LNCaP clone FGC (cell line): ENCODE measurements at regions not wholly inside any gene's neighbourhood (a gene's known extent, or its start where the extent isn't known, plus 50 kb on each side); places are given as distances from the start of the nearest gene placed in this dataset.

ENCODE experiments used
- DNase-seq: peaks from one replicate; pipeline ENCODE4 v3.0.0-alpha.2; 2011; ENCODE audit warnings: low read depth
- H3K4me3 ChIP-seq: 2 replicates; pipeline ENCODE4 v1.5.1; 2011; ENCODE audit warnings: mild to moderate bottlenecking, low read depth, low read length, control low read depth
- TF ChIP-seq, protein P1 (sequence below): IDR thresholded peaks from 2 replicates; pipeline ENCODE4 v1.5.1; 2012; ENCODE audit warnings: mild to moderate bottlenecking; ENCODE audit not compliant: control insufficient read depth, insufficient read depth; ENCODE audit errors: extremely low read depth

DNA sequence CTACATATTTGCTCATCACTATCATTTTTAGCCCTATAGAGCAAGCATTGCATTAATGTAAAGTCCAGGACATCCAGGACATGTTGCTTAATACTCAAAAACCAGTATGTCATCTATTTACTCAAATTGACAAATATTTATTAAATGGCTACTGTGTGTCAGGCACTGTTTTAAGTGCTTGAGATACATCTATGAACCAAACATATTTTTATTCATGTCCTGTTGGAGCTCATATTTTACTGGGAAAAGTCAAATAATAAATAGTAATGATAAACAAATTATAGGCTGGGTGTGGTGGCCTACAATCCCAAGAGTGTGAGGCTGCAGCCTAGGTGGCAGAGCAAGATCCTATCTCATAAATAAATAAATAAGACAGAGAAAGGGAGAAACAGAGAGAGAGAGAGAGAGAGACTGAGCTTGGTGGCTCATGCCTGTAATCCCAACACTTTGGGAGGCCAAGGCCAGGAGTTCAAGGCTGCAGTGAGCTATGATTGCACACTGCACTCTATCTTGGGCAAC, 227.9 kb downstream of the GJA1 start:
- H3K4me3 ChIP-seq: no peak overlapping the region
- TF ChIP-seq, protein P1, sequence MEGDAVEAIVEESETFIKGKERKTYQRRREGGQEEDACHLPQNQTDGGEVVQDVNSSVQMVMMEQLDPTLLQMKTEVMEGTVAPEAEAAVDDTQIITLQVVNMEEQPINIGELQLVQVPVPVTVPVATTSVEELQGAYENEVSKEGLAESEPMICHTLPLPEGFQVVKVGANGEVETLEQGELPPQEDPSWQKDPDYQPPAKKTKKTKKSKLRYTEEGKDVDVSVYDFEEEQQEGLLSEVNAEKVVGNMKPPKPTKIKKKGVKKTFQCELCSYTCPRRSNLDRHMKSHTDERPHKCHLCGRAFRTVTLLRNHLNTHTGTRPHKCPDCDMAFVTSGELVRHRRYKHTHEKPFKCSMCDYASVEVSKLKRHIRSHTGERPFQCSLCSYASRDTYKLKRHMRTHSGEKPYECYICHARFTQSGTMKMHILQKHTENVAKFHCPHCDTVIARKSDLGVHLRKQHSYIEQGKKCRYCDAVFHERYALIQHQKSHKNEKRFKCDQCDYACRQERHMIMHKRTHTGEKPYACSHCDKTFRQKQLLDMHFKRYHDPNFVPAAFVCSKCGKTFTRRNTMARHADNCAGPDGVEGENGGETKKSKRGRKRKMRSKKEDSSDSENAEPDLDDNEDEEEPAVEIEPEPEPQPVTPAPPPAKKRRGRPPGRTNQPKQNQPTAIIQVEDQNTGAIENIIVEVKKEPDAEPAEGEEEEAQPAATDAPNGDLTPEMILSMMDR: no peak
- peak; percentile 80 for DNase-seq

DNA sequence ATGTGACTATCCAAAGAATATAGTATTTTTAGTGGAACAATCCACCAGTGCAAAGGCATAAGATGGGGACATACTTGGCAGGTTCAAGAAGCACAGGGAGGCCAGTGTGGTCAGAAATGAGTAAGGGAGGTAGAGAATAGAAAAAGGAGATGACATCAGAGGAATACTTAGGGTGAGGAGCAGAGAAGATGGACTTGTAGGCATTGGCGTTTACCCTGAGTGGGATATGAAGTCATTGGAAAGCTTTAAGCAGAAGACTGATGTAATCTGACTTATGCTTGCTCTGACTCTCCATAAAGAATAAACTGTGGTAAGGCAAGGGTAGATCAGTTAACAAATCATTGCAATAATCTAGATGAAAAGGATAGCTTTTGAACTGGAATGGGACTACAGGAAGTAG, 228.7 kb downstream of the GJA1 start:
- no peak overlapping the region for H3K4me3 ChIP-seq
- DNase-seq: no peak
- TF ChIP-seq, protein P1: no peak

DNA sequence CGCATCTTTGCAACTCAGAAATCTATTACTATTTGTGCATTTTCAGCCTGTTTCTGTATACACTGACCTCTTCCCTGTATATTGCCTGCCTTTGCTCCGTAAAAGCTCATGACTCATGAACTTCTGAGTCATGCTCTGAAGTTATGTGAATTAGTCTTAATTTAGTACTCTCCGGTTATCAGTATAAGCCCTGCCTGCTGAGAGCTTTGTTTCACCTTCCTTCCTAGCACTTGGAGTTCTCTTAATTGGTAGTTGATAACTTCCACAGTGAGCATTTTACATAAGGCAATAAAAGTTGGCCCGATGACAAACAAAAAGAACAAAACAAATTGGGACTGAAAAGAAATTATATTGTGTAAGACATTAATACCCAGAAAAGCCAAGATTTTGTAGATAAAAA, 231.4 kb downstream of the GJA1 start:
- TF ChIP-seq, protein P1: no peak
- H3K4me3 ChIP-seq: no peak overlapping the region
- DNase-seq: no peak

DNA sequence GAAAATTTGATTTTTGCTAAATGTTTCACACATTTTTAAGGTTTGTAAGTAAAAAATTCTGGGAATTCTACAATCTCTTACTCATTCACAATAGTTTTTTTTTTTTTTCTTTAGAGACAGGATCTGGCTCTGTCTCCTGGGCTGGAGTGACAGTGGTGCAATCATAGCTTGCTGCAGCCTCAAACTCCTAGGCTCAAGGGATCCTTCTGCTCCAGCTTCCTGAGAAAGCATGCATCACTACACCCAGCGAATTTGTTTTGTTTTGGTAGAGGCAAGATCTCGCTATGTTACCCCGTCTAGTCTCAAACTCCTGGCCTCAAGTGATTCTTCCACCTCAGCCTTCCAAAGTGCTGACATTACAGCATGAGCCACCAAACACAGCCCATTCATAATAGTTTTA, 232.8 kb downstream of the GJA1 start:
- TF ChIP-seq, protein P1: no peak
- no peak overlapping the region for H3K4me3 ChIP-seq
- DNase-seq: no peak

DNA sequence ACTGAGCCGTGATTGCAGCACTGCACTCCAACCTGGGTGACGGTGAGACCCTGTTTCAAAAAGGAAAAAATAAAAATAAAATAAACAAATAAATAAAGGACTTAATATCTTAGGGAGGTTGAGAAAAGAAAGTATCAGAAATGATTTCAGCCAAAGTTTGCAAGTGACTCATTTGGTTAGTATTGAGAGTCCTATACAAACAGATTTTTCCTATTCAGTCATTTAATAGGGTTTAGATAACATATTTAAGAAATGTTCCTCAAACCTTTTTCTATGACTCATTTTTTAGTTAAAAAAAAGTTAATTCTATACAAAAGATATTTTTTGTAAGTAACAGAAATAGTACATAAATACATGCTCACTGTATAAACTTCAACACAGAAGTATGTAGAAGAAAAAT, 235.1 kb downstream of the GJA1 start:
- no peak for DNase-seq
- H3K4me3 ChIP-seq: no peak overlapping the region
- TF ChIP-seq, protein P1: no peak

DNA sequence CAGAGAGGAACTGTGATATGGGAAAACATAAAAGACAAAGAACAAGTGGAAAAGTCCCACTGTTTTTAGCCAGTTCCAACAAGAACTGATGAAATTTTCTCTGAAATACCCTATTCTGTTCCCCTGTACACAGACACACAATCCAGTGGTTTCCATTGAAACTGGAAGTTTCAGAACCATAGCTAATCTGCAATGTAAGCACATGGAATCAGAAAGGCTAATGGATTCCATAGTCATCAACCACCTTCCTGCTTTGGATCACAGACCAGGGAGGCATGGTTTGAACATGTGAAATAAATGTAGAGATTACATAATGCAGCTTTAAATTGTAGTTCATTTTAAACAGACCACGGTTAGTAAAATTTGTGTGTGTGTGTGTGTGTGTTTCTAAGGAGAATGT, 242.1 kb downstream of the GJA1 start:
- H3K4me3 ChIP-seq: no peak overlapping the region
- DNase-seq: no peak
- TF ChIP-seq, protein P1: no peak

DNA sequence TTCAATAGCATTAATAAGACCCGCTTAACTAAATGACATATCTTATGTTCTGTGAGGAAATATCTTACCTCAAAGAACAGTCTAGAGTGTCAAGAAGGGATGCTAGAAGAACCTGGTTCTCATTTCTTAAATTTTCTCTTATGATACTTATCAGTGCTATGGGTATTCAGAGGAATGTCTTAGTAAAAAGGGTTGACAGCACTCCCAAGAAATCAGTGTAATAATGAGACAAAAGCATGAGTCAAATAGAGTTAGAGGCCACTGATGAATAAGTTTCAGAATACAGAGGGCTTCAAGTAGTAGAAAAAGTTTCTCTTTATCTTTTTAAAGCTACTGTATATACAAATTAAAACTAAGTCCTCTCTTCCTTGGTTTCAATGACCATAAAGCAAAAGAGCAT, 242.8 kb downstream of the GJA1 start:
- TF ChIP-seq, protein P1: no peak
- DNase-seq: no peak

More for the DNA sequence above, 242.8 kb downstream of the GJA1 start:
- H3K4me3 ChIP-seq: no peak overlapping the region
